ENCODE measurements at regions not wholly inside any gene's neighbourhood (a gene's known extent, or its start where the extent isn't known, plus 50 kb on each side); places are given as distances from the start of the nearest gene placed in this dataset.
A peak's percentile ranks its signal among the peaks of the same experiment; 100 is the strongest.

DNA sequence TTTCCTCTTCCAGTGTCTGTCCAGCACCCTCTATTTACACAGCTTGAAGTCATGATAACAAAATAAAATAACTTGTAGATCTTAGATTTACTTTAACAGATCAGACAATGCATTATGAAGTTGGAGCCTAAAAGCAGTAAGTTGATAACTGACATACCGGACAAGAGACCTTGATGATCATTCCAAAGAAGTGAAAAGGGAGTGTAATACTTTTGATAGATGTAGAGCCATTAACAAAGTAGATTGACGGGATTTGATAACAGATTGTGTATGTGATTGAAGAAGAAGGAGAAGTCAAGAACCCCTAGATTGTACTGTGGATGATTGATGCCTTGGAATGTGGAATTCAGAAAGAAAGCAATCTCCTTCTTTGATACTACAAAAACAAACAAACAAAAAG is 403.8 kb upstream of the MGAT4C start:
- TF ChIP-seq, protein P1, sequence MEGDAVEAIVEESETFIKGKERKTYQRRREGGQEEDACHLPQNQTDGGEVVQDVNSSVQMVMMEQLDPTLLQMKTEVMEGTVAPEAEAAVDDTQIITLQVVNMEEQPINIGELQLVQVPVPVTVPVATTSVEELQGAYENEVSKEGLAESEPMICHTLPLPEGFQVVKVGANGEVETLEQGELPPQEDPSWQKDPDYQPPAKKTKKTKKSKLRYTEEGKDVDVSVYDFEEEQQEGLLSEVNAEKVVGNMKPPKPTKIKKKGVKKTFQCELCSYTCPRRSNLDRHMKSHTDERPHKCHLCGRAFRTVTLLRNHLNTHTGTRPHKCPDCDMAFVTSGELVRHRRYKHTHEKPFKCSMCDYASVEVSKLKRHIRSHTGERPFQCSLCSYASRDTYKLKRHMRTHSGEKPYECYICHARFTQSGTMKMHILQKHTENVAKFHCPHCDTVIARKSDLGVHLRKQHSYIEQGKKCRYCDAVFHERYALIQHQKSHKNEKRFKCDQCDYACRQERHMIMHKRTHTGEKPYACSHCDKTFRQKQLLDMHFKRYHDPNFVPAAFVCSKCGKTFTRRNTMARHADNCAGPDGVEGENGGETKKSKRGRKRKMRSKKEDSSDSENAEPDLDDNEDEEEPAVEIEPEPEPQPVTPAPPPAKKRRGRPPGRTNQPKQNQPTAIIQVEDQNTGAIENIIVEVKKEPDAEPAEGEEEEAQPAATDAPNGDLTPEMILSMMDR (conservative IDR thresholded peaks at IDR 0.05; ENCODE audit: low read depth, low read length), result no peak
- no peak for DNase-seq (ENCODE audit: low read depth)
- no peak overlapping the region for H3K4me3 ChIP-seq (ENCODE audit: low read depth, low read length)

DNA sequence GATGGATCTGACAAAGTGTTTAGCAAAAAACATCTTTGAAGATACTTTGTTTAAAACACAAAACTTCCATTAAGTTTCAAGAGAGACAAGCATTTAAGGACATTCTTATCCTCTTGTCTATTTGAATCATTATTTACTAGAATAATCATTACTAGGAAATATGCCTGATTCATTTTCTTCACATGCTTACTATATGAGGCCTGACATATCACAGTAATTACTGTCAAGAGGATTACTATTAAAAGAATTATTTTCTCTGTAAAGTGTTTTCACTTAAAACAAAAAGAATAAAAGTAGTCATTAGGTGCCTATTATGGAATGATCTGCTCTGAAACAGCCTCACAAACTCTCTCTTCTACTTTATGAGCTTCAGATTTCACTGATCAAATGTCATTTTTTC is 402.1 kb upstream of the MGAT4C start:
- no peak for DNase-seq (ENCODE audit: low read depth)
- H3K4me3 ChIP-seq (ENCODE audit: low read depth, low read length), result no peak overlapping the region
- TF ChIP-seq, protein P1 (conservative IDR thresholded peaks at IDR 0.05; ENCODE audit: low read depth, low read length), result no peak

GRCh38 chr12:86647800-86648199 is 391.6 kb upstream of the MGAT4C start:
- no peak overlapping the region for H3K4me3 ChIP-seq (ENCODE audit: low read depth, low read length)
- TF ChIP-seq, protein P1 (conservative IDR thresholded peaks at IDR 0.05; ENCODE audit: low read depth, low read length), result no peak
- DNase-seq (ENCODE audit: low read depth), result no peak

DNA sequence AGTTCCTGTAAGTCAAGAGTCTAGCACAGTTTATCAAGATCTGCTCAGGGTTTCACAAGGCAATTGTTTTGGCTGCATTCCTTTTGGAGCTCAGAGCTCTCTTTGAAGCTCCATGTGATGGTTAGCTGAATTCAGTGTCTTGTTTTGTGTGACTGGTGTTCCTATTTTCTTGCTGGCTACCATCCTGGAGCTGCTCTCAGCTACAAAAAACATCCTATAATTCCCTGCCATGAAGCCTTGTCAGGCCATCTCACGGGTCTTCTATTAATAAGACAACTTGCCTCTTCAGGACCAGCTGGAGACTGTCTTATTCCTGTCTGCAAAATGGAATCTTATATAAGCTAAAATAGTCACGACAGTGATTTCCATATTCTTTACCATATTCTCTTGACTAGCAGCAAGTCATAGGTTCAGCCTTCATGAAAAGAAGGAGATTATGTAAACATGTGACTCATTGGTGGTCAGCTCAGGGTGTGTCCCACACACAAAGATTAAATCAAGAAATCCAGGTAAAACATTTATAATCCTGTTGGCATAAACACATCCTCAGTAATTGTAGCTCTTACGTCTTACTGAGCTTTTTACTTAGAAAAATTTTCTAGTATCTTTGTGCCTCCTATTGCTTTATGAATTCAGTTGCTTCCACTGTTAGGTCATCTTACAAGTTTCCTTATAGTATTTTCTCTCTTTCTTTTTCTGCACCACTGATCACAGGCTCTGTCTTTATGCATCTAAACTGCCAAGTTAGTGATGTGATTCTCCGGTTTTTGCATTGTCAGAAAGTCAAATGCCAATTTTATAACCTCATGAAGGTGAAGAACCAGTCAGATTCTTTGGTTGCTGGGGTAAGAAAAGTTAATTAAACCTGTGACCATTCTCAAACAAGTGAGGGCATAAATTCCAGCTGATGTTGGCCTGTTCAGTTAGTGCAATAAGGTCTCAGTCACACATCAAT is 378.5 kb upstream of the MGAT4C start:
- TF ChIP-seq, protein P1 (conservative IDR thresholded peaks at IDR 0.05; ENCODE audit: low read depth, low read length), result no peak
- DNase-seq (ENCODE audit: low read depth), result peak; percentile 19
- H3K4me3 ChIP-seq (ENCODE audit: low read depth, low read length), result no peak overlapping the region

DNA sequence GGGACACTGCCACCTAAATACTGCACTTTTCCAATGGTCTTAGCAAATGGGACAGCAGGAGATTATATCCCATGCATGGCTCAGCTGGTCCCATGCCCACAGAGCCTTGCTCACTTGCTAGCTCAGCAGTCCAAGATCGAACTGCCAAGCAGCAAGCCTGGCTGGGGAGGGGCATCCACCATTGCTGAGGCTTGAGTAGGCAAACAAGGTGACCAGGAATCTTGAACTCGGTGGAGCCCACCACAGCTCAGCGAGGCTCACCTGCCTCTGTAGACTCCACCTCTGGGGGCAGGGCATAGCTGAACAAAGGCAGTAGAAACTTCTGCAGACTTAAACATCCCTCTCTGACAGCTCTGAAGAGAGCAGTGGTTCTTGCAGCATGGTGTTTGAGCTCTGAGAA is 370.8 kb upstream of the MGAT4C start:
- TF ChIP-seq, protein P1 (conservative IDR thresholded peaks at IDR 0.05; ENCODE audit: low read depth, low read length), result no peak
- H3K4me3 ChIP-seq (ENCODE audit: low read depth, low read length), result no peak overlapping the region
- no peak for DNase-seq (ENCODE audit: low read depth)

DNA sequence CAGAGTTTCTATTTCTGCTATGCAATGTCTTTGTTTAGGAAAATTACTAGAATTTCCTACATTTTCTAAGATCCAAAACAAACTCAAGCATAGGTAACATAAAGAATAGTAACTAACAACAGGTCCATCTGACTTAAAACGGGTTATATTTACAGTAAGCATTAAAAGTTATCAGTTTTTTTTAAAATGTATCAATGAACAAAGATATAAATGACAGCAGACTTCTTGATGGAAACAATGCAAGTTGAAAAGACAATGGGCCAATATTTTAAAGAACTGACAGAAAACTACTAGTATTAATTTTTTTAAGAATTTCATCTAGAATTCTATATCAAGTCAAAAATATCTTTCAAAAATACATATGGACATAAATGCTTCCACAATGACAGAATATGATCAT is 367.1 kb upstream of the MGAT4C start:
- TF ChIP-seq, protein P1 (conservative IDR thresholded peaks at IDR 0.05; ENCODE audit: low read depth, low read length), result no peak
- no peak overlapping the region for H3K4me3 ChIP-seq (ENCODE audit: low read depth, low read length)
- DNase-seq (ENCODE audit: low read depth), result no peak

GRCh38 chr12:86621957-86622356 is 365.8 kb upstream of the MGAT4C start:
- TF ChIP-seq, protein P1 (conservative IDR thresholded peaks at IDR 0.05; ENCODE audit: low read depth, low read length), result no peak
- H3K4me3 ChIP-seq (ENCODE audit: low read depth, low read length), result no peak overlapping the region
- DNase-seq (ENCODE audit: low read depth), result no peak
